ENCODE measurements at regions not wholly inside any gene's neighbourhood (a gene's known extent, or its start where the extent isn't known, plus 50 kb on each side); places are given as distances from the start of the nearest gene placed in this dataset.

- H3K36me3 Mint-ChIP-seq (ENCODE audit: low read depth): no peaks in the 10 kb centered on the region
- H3K27ac Mint-ChIP-seq: no peak overlapping the region
- H3K27me3 Mint-ChIP-seq (ENCODE audit: insufficient read depth, low read depth, poor library complexity): peaks cover 1% of the 10 kb centered on the region
- peaks cover 22% of the 10 kb centered on the region for H3K4me1 Mint-ChIP-seq
- 0 out of 3 replicates have a peak overlapping the region, but pooled peaks have one; percentile 9 for H3K4me3 Mint-ChIP-seq
- Histone ChIP-seq H3K79me2 (replicated peaks; ENCODE audit: insufficient read depth) (no peaks in the 10 kb centered on the region), H3K4me1 (ENCODE audit: insufficient read depth) (peaks cover 16% of the 10 kb centered on the region), H3F3A (replicated peaks; ENCODE audit: low read depth) (no peaks in the 10 kb centered on the region), H3K4me2 (peak overlapping the region; percentile 40), H3K4me3 (0 out of 2 replicates have a peak overlapping the region, but pooled peaks have one; percentile 4), H3K36me3 (ENCODE audit: insufficient read depth) (no peaks in the 10 kb centered on the region), H3K9me2 (ENCODE audit: insufficient read depth) (no peaks in the 10 kb centered on the region), H3K27ac (ENCODE audit: low read depth) (no peak overlapping the region), H3K27me3 (ENCODE audit: insufficient read depth) (no peaks in the 10 kb centered on the region), H4K20me1 (replicated peaks; ENCODE audit: insufficient read depth) (no peaks in the 10 kb centered on the region), H2AFZ (no peak overlapping the region)
- H3K9me3 Mint-ChIP-seq: no peaks in the 10 kb centered on the region
- TF ChIP-seq REST (IDR thresholded peaks at IDR 0.05; ENCODE audit: unreplicated experiment) (no peak), JUNB (IDR thresholded peaks at IDR 0.05; ENCODE audit: unreplicated experiment) (no peak), NANOG (IDR thresholded peaks at IDR 0.05; ENCODE audit: borderline replicate concordance) (peak; percentile 50; the same call in 1 of the 2 replicates), ETS1 (IDR thresholded peaks at IDR 0.05) (no peak)
- peak; percentile 55 for DNase-seq (ENCODE audit: low spot score)
- ATAC-seq: peak; percentile 87
These were observed 218.5 kb downstream of the PLA2G4A start for GRCh38 chr1:187047298-187047697.

GRCh38 chr1:187051618-187052232 is 223.0 kb downstream of the PLA2G4A start:
- DNase-seq (ENCODE audit: low spot score) (peak; percentile 70), ATAC-seq (peak; percentile 56)
- H3K4me1 ChIP-seq (ENCODE audit: insufficient read depth): peaks cover 13% of the 10 kb centered on the region
- no peak overlapping the region for H3K27ac Mint-ChIP-seq
- no peaks in the 10 kb centered on the region for H3K27me3 ChIP-seq (ENCODE audit: insufficient read depth)
- no peak overlapping the region for H3K4me2 ChIP-seq
- H3K4me3 ChIP-seq: no peak overlapping the region
- TF ChIP-seq CTCF (conservative IDR thresholded peaks at IDR 0.05; ENCODE audit: low read depth in 2 of 2) (peak; percentile 68 to 77), JUNB (IDR thresholded peaks at IDR 0.05; ENCODE audit: unreplicated experiment) (no peak)
- H3K79me2 ChIP-seq (replicated peaks; ENCODE audit: insufficient read depth): no peaks in the 10 kb centered on the region
- H3K4me3 Mint-ChIP-seq: no peak overlapping the region
- H3K27me3 Mint-ChIP-seq (ENCODE audit: insufficient read depth, low read depth, poor library complexity): peaks cover 2% of the 10 kb centered on the region
- no peaks in the 10 kb centered on the region for H3K36me3 Mint-ChIP-seq (ENCODE audit: low read depth)
- no peak overlapping the region for H2AFZ ChIP-seq
- H3K27ac ChIP-seq (ENCODE audit: low read depth): no peak overlapping the region
- peaks cover 18% of the 10 kb centered on the region for H3K4me1 Mint-ChIP-seq
- H3F3A ChIP-seq (replicated peaks; ENCODE audit: low read depth): no peaks in the 10 kb centered on the region
- no peaks in the 10 kb centered on the region for H3K9me2 ChIP-seq (ENCODE audit: insufficient read depth)
- H3K9me3 Mint-ChIP-seq: no peaks in the 10 kb centered on the region; the same call in 2 of the 3 replicates
- no peaks in the 10 kb centered on the region for H3K36me3 ChIP-seq (ENCODE audit: insufficient read depth)
- H4K20me1 ChIP-seq (replicated peaks; ENCODE audit: insufficient read depth): no peaks in the 10 kb centered on the region

All from GM23338 (cell line).